22Rv1 (cell line): ENCODE measurements at regions not wholly inside any gene's neighbourhood (a gene's known extent, or its start where the extent isn't known, plus 50 kb on each side); places are given as distances from the start of the nearest gene placed in this dataset.

Source experiments
- ZFX ChIP-seq: fragments of 450-650 bp; IDR thresholded peaks from 2 replicates; pipeline ENCODE4 v1.6.1; 2017; ENCODE audit warnings: antibody characterized with exemption, borderline replicate concordance
- TF ChIP-seq, protein P1 (sequence below): fragments of 450-650 bp; IDR thresholded peaks from 2 replicates; pipeline ENCODE4 v1.5.1; 2017; ENCODE audit warnings: mild to moderate bottlenecking

DNA sequence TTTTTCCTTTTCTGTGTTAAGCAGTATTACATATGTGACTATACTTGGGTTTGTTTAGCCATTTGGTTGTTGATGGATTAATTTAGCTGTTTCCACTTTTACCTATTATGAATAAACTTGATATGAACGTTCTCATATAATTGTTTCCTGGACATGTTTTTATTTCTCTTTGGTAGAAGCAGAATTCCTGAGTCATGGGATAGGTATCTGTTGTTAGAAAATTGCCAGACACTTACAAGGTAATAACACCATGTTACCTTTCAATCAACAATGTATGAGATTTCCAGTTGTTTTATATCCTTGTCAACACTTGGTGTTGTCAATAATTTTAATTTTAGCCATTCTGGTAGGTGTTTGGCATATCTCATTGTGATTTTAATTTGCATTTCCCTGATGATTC lies 475.4 kb downstream of the IGSF11 start:
- TF ChIP-seq, protein P1, sequence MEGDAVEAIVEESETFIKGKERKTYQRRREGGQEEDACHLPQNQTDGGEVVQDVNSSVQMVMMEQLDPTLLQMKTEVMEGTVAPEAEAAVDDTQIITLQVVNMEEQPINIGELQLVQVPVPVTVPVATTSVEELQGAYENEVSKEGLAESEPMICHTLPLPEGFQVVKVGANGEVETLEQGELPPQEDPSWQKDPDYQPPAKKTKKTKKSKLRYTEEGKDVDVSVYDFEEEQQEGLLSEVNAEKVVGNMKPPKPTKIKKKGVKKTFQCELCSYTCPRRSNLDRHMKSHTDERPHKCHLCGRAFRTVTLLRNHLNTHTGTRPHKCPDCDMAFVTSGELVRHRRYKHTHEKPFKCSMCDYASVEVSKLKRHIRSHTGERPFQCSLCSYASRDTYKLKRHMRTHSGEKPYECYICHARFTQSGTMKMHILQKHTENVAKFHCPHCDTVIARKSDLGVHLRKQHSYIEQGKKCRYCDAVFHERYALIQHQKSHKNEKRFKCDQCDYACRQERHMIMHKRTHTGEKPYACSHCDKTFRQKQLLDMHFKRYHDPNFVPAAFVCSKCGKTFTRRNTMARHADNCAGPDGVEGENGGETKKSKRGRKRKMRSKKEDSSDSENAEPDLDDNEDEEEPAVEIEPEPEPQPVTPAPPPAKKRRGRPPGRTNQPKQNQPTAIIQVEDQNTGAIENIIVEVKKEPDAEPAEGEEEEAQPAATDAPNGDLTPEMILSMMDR = no peak
- TF ChIP-seq ZFX = no peak
